ENCODE measurements at regions not wholly inside any gene's neighbourhood (a gene's known extent, or its start where the extent isn't known, plus 50 kb on each side); places are given as distances from the start of the nearest gene placed in this dataset.
A peak's percentile ranks its signal among the peaks of the same experiment; 100 is the strongest.

DNA sequence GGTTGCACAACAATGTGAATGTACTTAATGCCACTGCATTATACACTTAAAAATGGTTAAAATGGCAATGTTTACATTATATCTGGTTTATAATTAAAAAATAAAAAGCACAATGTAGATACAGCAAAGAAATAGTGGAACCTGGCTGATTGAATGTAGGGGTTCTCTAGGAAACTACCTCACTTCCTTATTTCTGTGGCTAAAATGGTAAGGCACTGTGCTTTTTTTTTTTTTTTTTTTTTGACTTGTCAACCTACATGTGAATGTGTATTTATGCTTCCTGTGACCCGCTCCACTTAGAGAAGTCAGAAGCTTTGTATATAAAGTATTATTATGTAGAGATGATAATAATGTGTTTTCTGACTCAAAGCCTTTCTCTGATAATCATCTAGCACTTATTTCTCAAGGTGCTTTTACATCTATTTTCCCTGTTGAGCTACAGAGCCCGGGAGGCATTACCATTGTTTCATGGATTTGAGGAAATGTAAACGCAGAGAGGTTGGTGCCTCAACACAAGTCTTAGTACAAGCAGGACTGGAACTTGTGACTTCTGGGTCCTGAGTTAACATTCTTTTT is 55.0 kb downstream of the SOX4 start:
- WGBS (ENCODE audit: insufficient coverage): 28% methylated on average over 2 of the region's 3 CpGs
- Mint-ChIP-seq H3K4me3 (no peak overlapping the region), H3K27ac (no peak overlapping the region), H3K27me3 (peaks cover 3% of the 10 kb centered on the region), H3K9me3 (ENCODE audit: insufficient read depth) (peaks cover 2% of the 10 kb centered on the region), H3K4me1 (peaks cover 5% of the 10 kb centered on the region)
- Histone ChIP-seq H3K4me1 (ENCODE audit: control insufficient read depth in 2 of 2, insufficient read depth in 2 of 2, low read length in 2 of 2) (peaks cover 3 to 5% of the 10 kb centered on the region in 2 donors), H3K4me2 (replicated peaks; ENCODE audit: low read depth, low read length, poor library complexity, severe bottlenecking) (no peak overlapping the region), H3K79me2 (ENCODE audit: control insufficient read depth, insufficient read depth, low read length) (no peaks in the 10 kb centered on the region), H4K20me1 (ENCODE audit: control insufficient read depth, insufficient read depth, low read length, poor library complexity, severe bottlenecking) (no peaks in the 10 kb centered on the region), H3K4me3 (ENCODE audit: control extremely low read depth in 1 of 5, extremely low read depth in 1 of 5, insufficient read depth in 1 of 5, low read depth in 2 of 5, low read length in 4 of 5) (no peak overlapping the region), H3K36me3 (replicated peaks in 1 of 2; ENCODE audit: control extremely low read depth in 1 of 2, control insufficient read depth in 1 of 2, extremely low read depth in 1 of 2, insufficient read depth in 2 of 2, low read length in 1 of 2) (no peaks in the 10 kb centered on the region), H3K9ac (ENCODE audit: low read length) (no peak overlapping the region), H2AFZ (ENCODE audit: insufficient read depth, low read depth, low read length, poor library complexity, severe bottlenecking) (no peak overlapping the region), H3K27ac (ENCODE audit: low read length in 2 of 2) (no peak overlapping the region), H3K27me3 (replicated peaks in 1 of 4; ENCODE audit: control extremely low read depth in 1 of 4, control insufficient read depth in 3 of 4, insufficient read depth in 4 of 4, low read length in 3 of 4) (no peaks in the 10 kb centered on the region), H3K9me3 (ENCODE audit: control extremely low read depth in 1 of 3, control insufficient read depth in 2 of 3, insufficient read depth in 1 of 3, low read length in 2 of 3) (peaks cover 0 to 10% (median 2%) of the 10 kb centered on the region in 3 donors)
- CTCF ChIA-PET: no interaction called here
- ATAC-seq (ENCODE audit: low read depth): no peak
- intact Hi-C loops (cut with micrococcal nuclease): no loop called here
- TF ChIP-seq, protein P1, sequence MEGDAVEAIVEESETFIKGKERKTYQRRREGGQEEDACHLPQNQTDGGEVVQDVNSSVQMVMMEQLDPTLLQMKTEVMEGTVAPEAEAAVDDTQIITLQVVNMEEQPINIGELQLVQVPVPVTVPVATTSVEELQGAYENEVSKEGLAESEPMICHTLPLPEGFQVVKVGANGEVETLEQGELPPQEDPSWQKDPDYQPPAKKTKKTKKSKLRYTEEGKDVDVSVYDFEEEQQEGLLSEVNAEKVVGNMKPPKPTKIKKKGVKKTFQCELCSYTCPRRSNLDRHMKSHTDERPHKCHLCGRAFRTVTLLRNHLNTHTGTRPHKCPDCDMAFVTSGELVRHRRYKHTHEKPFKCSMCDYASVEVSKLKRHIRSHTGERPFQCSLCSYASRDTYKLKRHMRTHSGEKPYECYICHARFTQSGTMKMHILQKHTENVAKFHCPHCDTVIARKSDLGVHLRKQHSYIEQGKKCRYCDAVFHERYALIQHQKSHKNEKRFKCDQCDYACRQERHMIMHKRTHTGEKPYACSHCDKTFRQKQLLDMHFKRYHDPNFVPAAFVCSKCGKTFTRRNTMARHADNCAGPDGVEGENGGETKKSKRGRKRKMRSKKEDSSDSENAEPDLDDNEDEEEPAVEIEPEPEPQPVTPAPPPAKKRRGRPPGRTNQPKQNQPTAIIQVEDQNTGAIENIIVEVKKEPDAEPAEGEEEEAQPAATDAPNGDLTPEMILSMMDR (IDR thresholded peaks at IDR 0.05): no peak
- DNase-seq: peak; percentile 29
- POLR2A ChIA-PET: no interaction called here

DNA sequence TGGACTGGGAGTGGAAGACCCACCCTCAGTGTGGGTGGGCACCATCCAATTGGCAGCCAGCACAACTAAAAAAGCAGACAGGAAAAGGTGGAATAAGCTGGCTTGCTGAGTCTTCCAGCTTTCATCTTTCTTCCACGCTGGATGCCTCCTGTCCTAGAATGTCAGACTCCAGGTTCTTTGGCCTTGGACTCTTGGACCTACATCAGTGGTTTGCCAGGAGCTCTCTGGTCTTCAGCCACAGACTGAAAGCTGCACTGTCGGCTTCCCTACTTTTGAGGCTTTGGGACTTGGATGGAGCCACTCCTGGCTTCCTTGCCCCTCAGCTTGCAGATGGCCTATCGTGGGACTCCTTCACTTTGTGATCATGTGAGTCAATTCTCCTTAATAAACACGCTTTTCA is 59.8 kb downstream of the SOX4 start:
- peaks cover 9% of the 10 kb centered on the region for H3K27me3 Mint-ChIP-seq
- H3K4me1 ChIP-seq (ENCODE audit: control insufficient read depth in 2 of 2, insufficient read depth in 2 of 2, low read length in 2 of 2): peaks cover 3 to 5% of the 10 kb centered on the region in 2 donors
- ATAC-seq (ENCODE audit: low read depth) (no peak), DNase-seq (no peak)
- POLR2A ChIA-PET: no interaction called here
- intact Hi-C loops (cut with micrococcal nuclease): no loop called here
- TF ChIP-seq, protein P1 (IDR thresholded peaks at IDR 0.05): no peak
- TF ChIP-seq EZH2 (IDR thresholded peaks at IDR 0.05; ENCODE audit: borderline replicate concordance, insufficient read depth, low read depth, low read length, poor library complexity, severe bottlenecking): no peak
- H3K4me3 Mint-ChIP-seq: no peak overlapping the region
- H4K20me1 ChIP-seq (ENCODE audit: control insufficient read depth, insufficient read depth, low read length, poor library complexity, severe bottlenecking): no peaks in the 10 kb centered on the region
- CTCF ChIA-PET: no interaction called here
- H3K27ac Mint-ChIP-seq: no peak overlapping the region
- no peaks in the 10 kb centered on the region for H3K27me3 ChIP-seq (replicated peaks in 1 of 4; ENCODE audit: control extremely low read depth in 1 of 4, control insufficient read depth in 3 of 4, insufficient read depth in 4 of 4, low read length in 3 of 4)
- H3K9me3 ChIP-seq (ENCODE audit: control extremely low read depth in 1 of 3, control insufficient read depth in 2 of 3, insufficient read depth in 1 of 3, low read length in 2 of 3): peaks cover 0 to 11% (median 2%) of the 10 kb centered on the region in 3 donors
- no peak overlapping the region for H3K27ac ChIP-seq (ENCODE audit: low read length in 2 of 2)
- H3K36me3 ChIP-seq (replicated peaks in 1 of 2; ENCODE audit: control extremely low read depth in 1 of 2, control insufficient read depth in 1 of 2, extremely low read depth in 1 of 2, insufficient read depth in 2 of 2, low read length in 1 of 2): no peaks in the 10 kb centered on the region
- no peak overlapping the region for H3K9ac ChIP-seq (ENCODE audit: low read length)
- H3K9me3 Mint-ChIP-seq (ENCODE audit: insufficient read depth): peaks cover 2% of the 10 kb centered on the region
- no peak overlapping the region for H3K4me2 ChIP-seq (replicated peaks; ENCODE audit: low read depth, low read length, poor library complexity, severe bottlenecking)
- 87% methylated on average over 4 of the region's 4 CpGs for WGBS (ENCODE audit: insufficient coverage)
- no peaks in the 10 kb centered on the region for H3K4me1 Mint-ChIP-seq
- no peak overlapping the region for H2AFZ ChIP-seq (ENCODE audit: insufficient read depth, low read depth, low read length, poor library complexity, severe bottlenecking)
- H3K4me3 ChIP-seq (ENCODE audit: control extremely low read depth in 1 of 5, extremely low read depth in 1 of 5, insufficient read depth in 1 of 5, low read depth in 2 of 5, low read length in 4 of 5): no peak overlapping the region
- no peaks in the 10 kb centered on the region for H3K79me2 ChIP-seq (ENCODE audit: control insufficient read depth, insufficient read depth, low read length)

All from B cell (primary cell).